HG03064 (cell line): ENCODE measurements at regions not wholly inside any gene's neighbourhood (a gene's known extent, or its start where the extent isn't known, plus 50 kb on each side); places are given as distances from the start of the nearest gene placed in this dataset.
"Not testable (repeated sequence)": the region's sequence is repeated elsewhere in the genome, so short reads cannot be mapped to it uniquely, and the experiment has no call there.

Experiments used
- ATAC-seq: cut with Tn5 transposase; IDR thresholded peaks from one replicate; pipeline ENCODE4 v1.9.1; 2021; ENCODE audit warnings: low read depth; ENCODE audit not compliant: unreplicated experiment

DNA sequence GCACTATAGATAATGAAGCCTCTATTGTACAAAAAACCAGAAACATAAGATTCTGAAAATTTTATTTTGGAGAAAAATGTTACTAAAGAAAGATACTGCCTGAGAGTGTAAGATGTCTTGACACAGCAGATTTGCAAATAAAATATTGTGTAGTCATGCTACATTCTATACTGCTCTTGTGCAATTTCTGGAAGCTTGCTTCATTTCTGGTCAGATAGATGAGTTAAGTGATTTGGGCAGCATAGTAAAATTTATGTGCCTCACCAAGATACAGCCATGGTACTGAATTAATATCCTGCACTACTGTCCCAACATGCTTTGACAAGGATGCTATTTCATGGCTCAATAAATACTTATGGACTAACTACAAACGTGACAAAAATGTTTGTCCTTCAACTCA is 55.1 kb upstream of the STARD13 start:
- no peak for ATAC-seq

DNA sequence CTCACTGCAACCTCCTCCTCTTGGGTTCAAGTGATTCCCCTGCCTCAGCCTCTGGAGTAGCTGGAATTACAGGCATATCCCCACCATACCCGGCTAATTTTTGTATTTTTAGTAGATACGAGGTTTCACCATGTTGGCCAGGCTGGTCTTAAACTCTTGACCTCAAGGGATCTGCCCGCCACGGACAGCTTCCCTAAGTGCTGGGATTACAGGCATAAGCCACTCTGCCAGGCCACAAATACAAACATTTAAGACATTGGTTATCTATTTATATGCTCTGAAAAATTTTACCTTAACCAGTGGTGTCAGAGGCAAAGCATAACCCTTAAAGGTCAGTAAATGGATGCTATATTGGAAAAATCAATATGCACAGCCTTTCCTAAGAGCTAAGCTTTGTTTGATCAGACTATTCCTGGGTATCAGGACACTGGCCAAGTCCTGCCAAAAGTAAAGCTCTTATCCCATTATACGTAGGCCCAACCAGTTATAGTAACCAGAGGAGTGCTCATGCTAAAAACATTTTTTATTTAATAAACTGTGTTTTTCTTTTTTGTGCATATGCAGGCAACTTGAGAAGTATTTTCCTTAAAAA is 56.4 kb upstream of the STARD13 start:
- ATAC-seq, result no peak

DNA sequence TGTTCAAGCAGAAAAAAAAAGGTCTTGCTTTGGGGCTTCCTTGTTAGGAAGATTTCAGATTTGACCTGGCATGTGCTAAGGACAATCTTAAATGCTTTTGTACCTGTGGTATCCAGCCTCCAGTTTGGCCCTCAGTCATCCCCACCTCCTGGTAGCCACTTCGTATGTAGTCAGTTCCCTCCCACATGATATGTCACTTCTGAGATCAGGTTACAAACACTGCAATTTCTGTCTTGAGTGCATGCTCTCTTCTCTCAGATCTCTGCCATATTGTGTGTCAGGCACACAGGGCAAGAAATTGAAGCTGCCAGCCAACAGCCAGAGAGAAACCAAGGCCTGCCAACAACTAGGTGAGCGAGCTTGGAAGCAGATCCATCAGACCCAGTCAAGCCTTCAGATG is 60.3 kb upstream of the STARD13 start:
- ATAC-seq, result no peak

DNA sequence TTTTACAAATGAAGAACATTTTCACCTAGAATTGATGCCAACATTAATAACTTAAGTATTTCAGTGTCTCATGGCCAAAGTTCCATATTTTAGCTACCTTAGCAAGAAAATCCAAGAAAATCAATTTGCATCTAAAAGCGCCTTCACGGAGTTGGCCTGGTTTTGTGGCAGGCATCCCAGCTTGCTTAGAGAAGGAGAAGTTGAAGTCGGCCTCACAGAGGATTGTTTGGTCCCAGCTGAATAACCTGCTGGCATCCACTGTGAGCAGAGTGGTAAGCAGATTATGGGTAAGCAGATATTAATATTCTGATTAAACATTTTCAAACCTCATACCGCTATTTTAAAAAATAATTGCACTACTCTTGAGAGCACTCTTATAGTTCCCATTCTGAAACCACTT is 62.3 kb upstream of the STARD13 start:
- ATAC-seq, result no peak

DNA sequence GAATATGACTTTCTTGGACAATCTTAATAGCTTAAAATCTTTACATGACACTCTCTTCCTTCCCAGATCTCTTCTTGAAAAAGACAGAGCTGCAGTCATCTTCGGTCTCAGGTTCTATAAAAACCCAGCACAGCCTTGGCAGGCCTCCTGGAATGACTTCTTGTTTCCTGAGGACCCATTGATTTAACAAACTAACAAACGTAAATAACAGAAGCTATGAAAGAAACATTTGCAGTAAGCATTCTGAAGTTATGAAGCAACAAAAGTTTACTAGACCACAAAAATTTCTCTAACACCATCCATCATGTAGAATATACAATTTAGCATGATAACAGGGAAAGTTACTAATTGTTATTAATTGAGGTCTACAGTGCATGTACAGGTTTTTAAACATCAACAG is 62.8 kb upstream of the STARD13 start:
- ATAC-seq, result no peak

DNA sequence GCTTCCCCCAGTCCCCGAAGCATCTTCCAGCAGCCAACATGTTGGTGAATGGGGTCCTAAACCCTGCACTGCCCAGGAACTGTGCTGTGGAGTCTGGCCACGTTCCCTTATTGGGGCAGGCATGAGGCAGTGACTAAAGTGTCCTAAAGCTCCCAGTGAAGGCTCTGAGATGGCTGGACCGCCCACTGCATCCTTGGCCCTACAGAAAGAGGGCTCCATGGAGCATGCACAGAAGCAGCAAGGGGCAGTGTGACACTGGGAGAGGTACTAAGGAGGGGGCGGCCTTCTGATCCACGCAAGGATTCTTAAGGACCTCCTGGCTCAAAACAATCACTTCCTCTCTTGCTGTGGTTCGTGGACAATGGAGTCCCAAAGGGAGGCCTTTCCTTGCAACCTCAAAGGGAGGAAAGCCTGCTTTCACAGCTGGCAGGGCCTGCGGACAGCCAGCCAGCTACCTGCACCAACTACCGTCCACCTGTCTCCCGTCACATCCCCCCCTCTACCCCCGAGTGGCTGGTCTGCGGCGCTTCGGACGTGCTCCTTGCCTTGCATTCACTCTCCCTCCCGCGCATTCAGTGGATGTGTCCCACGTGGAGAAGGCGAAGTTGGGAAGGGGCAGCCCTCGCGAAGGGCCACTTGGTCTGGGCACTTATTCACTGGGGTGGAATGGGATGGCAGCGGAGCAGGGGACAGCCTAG is 63.9 kb upstream of the STARD13 start:
- ATAC-seq, result no peak

DNA sequence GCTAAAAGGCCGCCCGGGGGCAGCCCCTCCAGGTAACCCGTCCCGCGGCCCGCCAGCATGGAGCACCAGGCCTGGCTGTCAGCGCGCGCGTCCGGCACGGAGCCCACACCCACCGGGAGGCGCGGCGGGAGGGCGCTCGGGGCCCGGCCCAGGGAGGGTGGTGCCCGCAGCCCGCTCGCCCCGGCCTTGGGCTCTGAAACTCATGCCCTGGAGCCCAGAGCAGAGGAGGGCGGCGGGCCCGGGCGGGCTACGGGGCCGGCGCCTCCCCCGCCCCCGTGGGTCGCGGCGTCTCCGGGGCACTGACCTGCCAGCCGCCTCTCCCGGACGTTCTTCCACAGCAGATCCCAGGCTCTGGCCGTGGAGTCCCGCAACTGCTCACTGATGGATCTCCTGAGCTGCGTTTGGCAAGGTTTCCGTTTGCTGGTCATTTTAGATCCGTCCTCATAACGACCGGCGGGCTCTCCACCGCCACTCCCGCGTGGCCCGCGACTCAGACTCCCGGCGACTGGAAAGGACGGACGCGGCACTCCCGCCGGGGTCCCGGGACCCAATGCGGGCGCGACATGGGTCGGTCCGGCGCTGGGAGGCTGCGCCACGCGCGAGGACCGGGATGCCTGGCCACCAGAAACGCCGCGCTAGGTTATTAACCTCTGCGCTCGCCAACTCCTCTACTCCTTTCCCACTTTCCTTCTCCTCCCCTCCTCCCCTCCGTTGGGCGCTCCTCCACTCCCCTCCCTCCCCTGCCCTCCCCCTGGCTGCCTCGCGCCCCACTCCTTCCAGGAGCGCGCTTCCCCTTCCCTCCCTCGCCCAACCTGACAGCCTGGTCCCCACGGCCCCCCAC is 64.7 kb upstream of the STARD13 start:
- no peak for ATAC-seq

DNA sequence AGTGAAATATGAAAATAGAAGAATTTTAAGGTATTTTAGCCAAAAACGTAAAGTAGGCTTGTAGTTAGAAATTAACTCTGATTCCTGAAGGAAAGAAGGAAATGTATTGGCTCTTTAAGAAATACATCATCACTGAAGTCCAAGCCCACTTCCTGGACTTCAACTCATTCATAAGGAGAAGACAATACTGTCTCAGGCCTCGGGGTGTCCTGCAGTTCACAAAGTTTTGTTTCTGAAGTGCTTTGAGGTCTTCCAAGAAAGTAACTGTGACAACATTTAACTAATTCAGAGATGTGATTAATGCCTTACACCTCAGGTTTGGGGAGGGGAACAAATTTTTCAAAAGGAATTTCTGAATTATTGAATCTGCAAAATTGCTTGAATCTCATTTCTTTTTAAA is 65.8 kb upstream of the STARD13 start:
- no peak for ATAC-seq

DNA sequence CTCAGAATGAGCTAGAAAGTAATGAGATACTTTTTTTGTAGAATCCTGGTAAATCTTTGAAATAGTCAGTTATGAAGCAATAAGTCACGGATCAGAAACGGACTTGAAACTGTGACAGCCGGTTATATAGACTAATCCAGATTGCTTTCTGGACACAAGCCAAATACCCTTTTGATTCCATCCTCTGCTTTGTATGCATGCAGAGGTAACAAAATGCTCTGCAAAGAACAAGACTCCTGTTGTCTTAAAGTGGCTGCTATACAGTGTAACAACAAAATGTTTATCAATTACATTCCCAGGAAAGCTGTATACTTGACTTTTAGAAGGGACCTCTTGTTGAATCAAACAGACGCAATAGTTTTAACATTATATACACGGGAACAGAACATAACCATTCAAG is 66.5 kb upstream of the STARD13 start:
- ATAC-seq, result no peak

DNA sequence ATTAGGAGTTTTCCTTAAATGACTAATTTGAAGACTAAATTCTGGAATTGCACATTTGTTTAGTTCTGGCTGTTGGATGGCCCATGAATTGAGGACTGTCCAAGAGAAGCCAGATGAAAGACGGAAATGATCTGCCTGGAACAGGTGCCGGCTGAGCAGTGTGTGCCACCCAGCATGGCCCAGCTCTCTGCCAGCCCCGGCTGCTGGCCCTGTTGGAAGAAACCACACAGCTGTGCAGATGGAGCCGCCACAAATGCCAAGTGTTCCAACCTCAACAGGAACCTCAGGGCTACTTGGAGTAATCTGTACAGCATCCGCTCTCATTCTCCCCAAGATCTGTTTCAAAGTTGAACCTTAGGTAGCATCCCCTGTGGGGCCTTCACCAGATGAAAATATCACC is 67.0 kb upstream of the STARD13 start:
- ATAC-seq, result no peak

DNA sequence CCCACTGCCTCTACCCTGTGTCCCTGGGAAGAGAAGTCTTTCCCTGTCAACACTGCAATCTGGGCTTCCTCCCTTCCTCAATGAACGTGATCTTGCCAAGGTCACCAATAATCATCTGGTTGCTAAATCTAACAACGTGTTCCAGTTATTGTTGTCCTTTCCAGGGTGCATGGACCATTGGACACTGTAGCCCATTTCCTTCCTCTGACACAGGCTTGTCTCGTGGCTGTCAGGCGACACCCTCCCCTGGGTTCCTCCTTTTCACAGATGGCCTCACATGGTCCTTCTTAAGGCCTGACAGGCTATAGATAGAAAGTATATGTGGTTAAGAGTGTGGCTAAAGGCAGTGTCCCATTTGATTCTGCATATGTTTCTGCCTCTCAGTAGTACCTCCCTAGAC is 67.7 kb upstream of the STARD13 start:
- no peak for ATAC-seq

DNA sequence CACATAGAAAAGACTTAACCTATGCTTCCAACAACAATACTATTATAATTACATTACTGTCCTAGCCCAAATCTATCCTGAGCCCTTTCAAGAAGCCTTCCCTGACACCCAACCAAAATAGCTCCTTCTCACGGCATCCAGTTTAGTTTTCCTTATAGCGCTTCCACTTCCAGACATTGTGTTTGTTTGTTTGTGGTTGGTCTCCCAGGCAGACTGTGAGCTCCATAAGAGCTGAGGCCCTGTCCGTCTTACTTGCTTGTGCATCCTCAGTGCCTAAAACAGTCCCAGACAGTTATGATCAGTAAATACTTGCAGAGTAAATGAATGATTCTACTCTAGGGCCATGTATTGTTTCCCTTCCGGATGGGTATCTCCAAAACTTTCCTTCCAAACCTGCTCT is 68.1 kb upstream of the STARD13 start:
- no peak for ATAC-seq

DNA sequence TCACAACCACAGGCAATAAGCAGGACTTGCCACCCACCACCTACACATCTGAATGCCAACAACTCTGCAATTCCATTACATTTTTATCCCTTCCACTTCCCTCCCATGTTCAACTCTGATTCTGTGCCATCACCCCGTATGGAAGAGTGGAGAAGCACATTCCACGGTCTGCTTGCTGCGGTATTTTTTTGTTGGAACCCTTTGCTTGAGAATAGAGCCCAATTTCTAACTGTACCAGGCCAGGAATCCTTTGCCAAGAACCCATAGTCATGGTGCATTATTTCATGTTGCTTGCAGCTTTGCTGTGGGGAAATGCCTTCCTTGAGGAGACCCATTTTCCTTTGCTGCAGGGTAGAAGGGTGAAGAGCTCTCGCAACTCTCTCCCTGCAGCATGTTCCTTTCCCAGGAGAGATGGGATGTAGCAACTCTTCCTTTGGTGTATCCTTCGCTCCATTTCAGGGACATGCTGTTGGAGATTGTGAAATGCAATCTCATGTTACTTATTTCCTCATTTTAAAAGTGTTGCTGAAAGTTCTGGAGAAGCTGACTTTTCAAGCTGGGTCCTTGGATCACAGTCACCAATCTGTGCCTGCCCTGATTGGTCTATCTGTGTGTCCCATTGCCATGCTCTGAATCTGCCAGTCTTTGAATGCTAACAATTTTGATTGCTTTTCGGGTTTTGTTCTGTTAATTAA is 69.8 kb upstream of the STARD13 start:
- no peak for ATAC-seq

DNA sequence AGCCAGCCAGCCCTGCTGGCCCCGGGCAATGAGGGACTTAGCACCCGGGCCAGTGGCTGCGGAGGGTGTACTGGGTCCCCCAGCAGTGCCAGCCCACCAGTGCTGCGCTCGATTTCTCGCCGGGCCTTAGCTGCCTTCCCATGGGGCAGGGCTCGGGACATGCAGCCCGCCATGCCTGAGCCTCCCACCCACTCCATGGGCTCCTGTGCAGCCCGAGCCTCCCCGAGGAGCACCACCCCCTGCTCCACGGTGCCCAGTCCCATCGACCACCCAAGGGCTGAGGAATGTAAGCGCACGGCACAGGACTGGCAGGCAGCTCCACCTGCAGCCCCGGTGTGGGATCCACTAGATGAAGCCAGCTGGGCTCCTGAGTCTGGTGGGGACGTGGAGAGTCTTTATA is 72.5 kb upstream of the STARD13 start:
- ATAC-seq, result not testable (repeated sequence)

DNA sequence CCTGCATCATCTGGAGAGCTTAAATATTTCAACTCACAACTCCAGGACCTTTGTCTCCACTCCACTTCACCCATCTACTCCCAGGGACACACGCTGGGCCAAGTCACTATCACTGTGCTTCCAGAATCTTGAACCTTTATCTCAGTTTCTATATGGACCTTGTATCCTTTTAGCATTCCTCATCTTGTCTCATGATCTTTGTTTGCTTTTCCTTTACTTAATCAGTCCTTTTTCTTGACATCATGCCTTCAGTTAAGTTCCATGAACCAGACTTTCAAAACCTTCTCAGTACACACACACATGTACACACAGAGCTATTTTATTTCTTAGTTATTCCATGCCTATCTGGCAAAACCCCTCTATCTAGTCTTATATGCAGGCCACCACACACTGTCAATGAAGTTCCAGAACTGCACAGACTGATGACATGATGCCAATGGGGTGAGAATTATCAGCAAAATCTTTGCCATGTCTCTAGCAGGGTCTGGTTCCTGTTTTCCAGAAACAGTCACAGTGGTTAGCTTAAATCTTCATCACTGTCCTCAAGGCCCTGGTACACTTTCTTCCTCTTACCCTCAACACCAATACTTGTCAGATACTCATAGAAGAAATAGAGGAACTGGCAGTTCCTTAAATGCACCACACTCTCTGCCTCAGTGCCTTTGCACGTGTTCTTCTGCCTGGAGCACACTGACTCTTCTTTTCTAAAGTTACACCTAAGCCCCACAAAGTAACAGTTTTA is 77.6 kb upstream of the STARD13 start:
- ATAC-seq, result no peak

DNA sequence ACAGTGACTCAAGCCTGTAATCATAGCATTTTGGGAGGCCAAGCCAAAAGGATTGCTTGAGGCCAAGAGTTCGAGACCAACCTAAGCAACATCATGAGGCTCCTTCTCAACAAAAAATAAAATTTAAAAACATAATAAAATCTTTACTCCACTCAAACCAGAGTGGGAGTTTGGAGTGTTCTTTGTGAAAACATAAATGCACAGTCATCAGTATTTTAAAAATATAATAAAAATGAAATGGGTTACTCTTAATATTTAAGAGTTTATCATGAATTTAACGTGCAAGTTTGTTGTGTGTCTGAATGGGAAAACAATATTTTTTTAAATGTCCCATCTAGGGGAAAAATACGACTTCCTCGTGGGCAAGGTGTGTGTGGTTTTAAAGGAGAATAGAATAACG is 78.6 kb upstream of the STARD13 start:
- ATAC-seq, result no peak

DNA sequence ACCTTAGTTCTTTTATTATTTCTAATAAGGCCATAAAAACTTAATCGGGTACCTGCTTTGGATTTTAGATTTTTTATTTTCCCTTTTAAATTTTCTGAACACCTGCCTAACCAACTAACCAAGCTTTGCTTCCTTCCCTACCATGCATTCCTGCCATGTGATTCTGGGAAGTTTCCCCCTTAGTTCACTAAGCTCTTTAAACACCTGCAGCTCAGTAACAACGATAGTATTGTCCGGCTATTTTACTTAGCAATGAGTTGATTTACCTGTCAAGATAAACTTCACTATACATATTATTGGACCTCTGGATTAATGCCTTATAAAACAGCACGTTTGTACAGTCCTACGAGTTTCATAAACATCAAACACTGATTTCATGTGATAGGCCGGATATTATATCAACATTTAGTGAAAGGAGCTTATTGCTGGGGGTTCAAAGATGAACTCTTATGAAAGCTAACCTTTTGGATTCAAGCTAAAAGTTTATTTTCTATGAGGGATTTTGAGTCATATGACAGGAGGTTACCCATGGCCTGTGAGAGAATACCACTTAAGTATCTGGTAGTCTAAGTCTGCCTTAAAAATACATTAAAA is 81.0 kb upstream of the STARD13 start:
- no peak for ATAC-seq

DNA sequence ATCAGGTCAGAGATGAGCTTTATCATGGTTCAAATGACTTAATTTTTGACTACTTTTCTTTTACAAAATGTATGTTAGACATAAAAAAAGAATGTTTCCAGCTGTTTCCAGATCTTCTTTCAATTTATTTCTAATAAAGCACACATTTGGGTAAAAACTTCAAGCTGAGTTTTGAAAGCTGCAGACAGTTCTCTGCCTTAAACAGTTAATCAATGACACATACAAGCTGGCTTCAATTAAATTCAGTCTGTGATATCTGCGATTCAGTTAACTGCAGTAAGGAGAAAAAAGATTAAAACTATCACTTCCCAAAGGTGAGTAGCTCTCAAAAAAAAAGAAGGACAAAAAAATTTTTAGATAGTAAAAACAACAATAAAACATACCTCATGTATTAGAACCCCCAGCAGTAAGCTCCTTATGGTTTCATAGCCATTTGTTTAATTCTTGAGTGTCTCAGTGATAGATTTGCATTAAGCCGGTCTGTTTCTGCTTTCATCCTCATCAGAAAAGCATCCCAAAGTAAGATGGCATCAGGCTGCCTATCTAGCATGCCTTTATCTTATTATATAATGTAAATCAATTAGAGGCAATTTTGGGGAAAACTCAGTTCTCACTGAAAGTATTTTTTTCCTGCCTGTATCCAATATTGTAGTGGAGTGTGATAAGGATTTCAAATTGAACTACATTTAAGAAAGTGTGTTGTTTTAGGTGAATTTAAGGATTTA is 81.8 kb upstream of the STARD13 start:
- no peak for ATAC-seq

DNA sequence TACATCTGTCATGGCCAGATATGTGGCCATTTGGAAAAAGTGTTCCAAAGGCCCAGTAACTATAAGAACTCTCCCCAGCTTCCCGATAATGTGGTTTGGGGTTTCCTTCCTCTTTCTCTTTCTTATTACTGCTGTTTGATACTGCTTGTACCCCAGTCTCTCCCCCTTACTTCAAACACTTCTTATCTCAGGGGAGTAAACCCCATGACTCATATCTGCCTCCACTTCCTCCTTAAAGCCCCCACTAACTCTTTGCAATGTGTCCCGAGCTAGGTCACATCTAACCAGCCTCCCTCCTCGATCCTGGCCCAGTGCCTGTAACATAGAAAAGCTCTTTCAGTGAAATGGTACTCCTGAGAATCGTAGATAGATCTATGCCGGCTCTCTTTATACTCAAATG is 82.4 kb upstream of the STARD13 start:
- ATAC-seq, result no peak

DNA sequence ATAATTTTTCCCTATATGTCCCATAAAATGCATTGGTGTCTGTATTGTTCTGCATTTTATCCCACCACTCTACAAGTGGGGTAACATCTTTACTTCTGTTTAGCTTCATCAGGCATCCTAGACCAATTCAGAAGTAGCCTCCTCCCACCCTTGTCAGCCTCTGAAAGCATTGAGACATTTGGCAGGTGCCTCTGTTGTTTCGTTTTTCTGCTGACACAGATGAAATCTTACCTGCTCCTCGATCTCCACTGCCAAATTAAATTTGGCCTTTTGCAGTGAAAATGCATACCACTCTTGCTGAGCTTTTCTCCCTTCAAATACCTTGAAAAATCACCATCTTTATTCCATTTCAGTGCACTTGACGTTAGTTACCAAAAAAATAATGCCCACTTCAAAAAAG is 83.5 kb upstream of the STARD13 start:
- no peak for ATAC-seq
